ENCODE measurements at regions not wholly inside any gene's neighbourhood (a gene's known extent, or its start where the extent isn't known, plus 50 kb on each side); places are given as distances from the start of the nearest gene placed in this dataset.

DNA sequence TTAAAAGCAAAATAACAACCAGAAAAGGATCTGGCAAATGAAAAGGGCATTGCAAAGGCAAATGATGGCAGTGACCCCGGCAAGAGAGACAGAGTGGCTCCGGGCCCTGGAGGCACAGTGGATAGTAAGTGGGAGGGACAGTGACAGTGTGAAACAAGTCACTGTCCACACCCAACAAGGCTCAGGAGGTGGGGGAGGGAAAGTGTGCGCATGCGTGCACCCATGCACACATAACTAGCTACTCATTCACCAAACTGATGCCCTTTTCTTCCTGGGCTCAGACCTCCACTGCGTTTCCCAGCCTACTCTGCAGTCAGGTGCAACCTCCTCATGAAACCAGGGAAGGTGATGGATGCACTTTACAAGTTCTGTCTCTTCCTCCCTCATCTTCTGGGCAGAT lies 108.4 kb downstream of the SHANK2 start:
- TF ChIP-seq, protein P1, sequence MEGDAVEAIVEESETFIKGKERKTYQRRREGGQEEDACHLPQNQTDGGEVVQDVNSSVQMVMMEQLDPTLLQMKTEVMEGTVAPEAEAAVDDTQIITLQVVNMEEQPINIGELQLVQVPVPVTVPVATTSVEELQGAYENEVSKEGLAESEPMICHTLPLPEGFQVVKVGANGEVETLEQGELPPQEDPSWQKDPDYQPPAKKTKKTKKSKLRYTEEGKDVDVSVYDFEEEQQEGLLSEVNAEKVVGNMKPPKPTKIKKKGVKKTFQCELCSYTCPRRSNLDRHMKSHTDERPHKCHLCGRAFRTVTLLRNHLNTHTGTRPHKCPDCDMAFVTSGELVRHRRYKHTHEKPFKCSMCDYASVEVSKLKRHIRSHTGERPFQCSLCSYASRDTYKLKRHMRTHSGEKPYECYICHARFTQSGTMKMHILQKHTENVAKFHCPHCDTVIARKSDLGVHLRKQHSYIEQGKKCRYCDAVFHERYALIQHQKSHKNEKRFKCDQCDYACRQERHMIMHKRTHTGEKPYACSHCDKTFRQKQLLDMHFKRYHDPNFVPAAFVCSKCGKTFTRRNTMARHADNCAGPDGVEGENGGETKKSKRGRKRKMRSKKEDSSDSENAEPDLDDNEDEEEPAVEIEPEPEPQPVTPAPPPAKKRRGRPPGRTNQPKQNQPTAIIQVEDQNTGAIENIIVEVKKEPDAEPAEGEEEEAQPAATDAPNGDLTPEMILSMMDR (IDR thresholded peaks at IDR 0.05; ENCODE audit: extremely low read depth in 1 of 2, insufficient read depth in 1 of 2, low read depth in 1 of 2, low read length in 2 of 2): no peak
- no peak for TF ChIP-seq POLR2AphosphoS5 (IDR thresholded peaks at IDR 0.05; ENCODE audit: insufficient read depth, low read depth, low read length)
- TF ChIP-seq EZH2 (IDR thresholded peaks at IDR 0.05; ENCODE audit: borderline replicate concordance, low read depth, low read length, severe bottlenecking): no peak
- TF ChIP-seq POLR2A (IDR thresholded peaks at IDR 0.05; ENCODE audit: low read depth, low read length): no peak

Measured in endothelial cell of umbilical vein (primary cell).